ENCODE measurements at regions not wholly inside any gene's neighbourhood (a gene's known extent, or its start where the extent isn't known, plus 50 kb on each side); places are given as distances from the start of the nearest gene placed in this dataset.

GRCh38 chr4:7121866-7122653 lies 54.2 kb upstream of the GRPEL1 start:
- TF ChIP-seq CTCF (IDR thresholded peaks at IDR 0.05): no peak
- no peak for TF ChIP-seq EP300 (IDR thresholded peaks at IDR 0.05)
- TF ChIP-seq POLR2A (IDR thresholded peaks at IDR 0.05): no peak
- 88 to 92% (median 91%) methylated on average over 24 of the region's 24 CpGs for WGBS, 3 donors
- Histone ChIP-seq H3K9me3 (no peaks in the 10 kb centered on the region), H3K36me3 (no peaks in the 10 kb centered on the region), H3K4me1 (ENCODE audit: insufficient read depth) (peaks cover 2% of the 10 kb centered on the region), H3K27me3 (no peaks in the 10 kb centered on the region), H3K27ac (no peak overlapping the region), H3K4me3 (no peak overlapping the region)
- intact Hi-C loops (cut with DNase I): no loop called here
- no peak for DNase-seq

- Histone ChIP-seq H3K9me3 (no peaks in the 10 kb centered on the region), H3K27me3 (no peaks in the 10 kb centered on the region)
Measured at GRCh38 chr4:7121174-7121573, 53.3 kb upstream of the GRPEL1 start.

GRCh38 chr4:7120341-7120740 lies 52.5 kb upstream of the GRPEL1 start:
- H3K9me3 ChIP-seq: no peaks in the 10 kb centered on the region
- no peaks in the 10 kb centered on the region for H3K36me3 ChIP-seq
- no peak for DNase-seq
- WGBS, 3 donors: 81 to 91% (median 90%) methylated on average over 8 of the region's 8 CpGs
- intact Hi-C loops (cut with DNase I): no loop called here
- H3K27ac ChIP-seq: no peak overlapping the region
- H3K4me1 ChIP-seq (ENCODE audit: insufficient read depth): peaks cover 2% of the 10 kb centered on the region
- H3K4me3 ChIP-seq: no peak overlapping the region
- no peaks in the 10 kb centered on the region for H3K27me3 ChIP-seq
- no peak for TF ChIP-seq CTCF (IDR thresholded peaks at IDR 0.05)
- no peak for TF ChIP-seq POLR2A (IDR thresholded peaks at IDR 0.05)
- TF ChIP-seq EP300 (IDR thresholded peaks at IDR 0.05): no peak

More at GRCh38 chr4:7121174-7121573, 53.3 kb upstream of the GRPEL1 start:
- Histone ChIP-seq H3K4me1 (ENCODE audit: insufficient read depth) (peaks cover 2% of the 10 kb centered on the region), H3K36me3 (no peaks in the 10 kb centered on the region), H3K4me3 (no peak overlapping the region), H3K27ac (no peak overlapping the region)
- no peak for DNase-seq
- intact Hi-C loops (cut with DNase I): no loop called here
- 72 to 89% (median 86%) methylated on average over 15 of the region's 15 CpGs for WGBS, 3 donors
- TF ChIP-seq CTCF (IDR thresholded peaks at IDR 0.05) (no peak), POLR2A (IDR thresholded peaks at IDR 0.05) (no peak), EP300 (IDR thresholded peaks at IDR 0.05) (no peak)

GRCh38 chr4:7118013-7118832 lies 50.4 kb upstream of the GRPEL1 start:
- Histone ChIP-seq H3K36me3 (no peaks in the 10 kb centered on the region), H3K27ac (no peak overlapping the region), H3K9me3 (no peaks in the 10 kb centered on the region), H3K4me3 (no peak overlapping the region), H3K27me3 (no peaks in the 10 kb centered on the region), H3K4me1 (ENCODE audit: insufficient read depth) (no peaks in the 10 kb centered on the region)
- intact Hi-C loops (cut with DNase I): no loop called here
- TF ChIP-seq POLR2A (IDR thresholded peaks at IDR 0.05) (no peak), CTCF (IDR thresholded peaks at IDR 0.05) (no peak), EP300 (IDR thresholded peaks at IDR 0.05) (no peak)
- WGBS, 3 donors: 67 to 94% (median 91%) methylated on average over 2 of the region's 2 CpGs
- DNase-seq: no peak
